ENCODE measurements at regions not wholly inside any gene's neighbourhood (a gene's known extent, or its start where the extent isn't known, plus 50 kb on each side); places are given as distances from the start of the nearest gene placed in this dataset.

DNA sequence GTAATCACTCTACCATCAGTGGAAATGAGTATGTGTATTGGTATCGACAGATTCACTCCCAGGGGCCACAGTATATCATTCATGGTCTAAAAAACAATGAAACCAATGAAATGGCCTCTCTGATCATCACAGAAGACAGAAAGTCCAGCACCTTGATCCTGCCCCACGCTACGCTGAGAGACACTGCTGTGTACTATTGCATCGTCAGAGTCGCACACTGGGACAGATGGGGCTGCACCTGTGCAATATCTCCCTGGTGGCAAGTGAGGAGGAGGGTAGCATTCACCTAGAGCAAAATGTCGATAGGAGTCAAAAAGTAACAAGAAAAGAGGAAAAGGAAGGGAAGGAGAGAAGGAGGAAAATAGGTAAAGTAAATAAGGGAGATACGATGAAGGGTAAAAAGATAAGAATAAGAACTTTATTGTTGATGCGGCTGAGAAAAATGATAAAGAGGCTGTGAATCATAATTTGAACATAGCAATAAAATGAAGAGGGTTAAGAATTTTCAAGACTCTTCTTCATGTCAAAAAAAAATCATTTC, 450.5 kb upstream of the OR4E1 start (continued):
- TF ChIP-seq SP4 (CRISPR knock-in tag; IDR thresholded peaks at IDR 0.05): no peak
- TF ChIP-seq ZIK1 (CRISPR knock-in tag; IDR thresholded peaks at IDR 0.05; ENCODE audit: borderline replicate concordance, low read depth): no peak
- TF ChIP-seq PHF8 (CRISPR knock-in tag; IDR thresholded peaks at IDR 0.05): no peak
- TF ChIP-seq RELA (CRISPR knock-in tag; IDR thresholded peaks at IDR 0.05): no peak
- TF ChIP-seq ZZZ3 (CRISPR knock-in tag; IDR thresholded peaks at IDR 0.05; ENCODE audit: borderline replicate concordance): no peak
- TF ChIP-seq JDP2 (CRISPR knock-in tag; IDR thresholded peaks at IDR 0.05; ENCODE audit: borderline replicate concordance): no peak

DNA sequence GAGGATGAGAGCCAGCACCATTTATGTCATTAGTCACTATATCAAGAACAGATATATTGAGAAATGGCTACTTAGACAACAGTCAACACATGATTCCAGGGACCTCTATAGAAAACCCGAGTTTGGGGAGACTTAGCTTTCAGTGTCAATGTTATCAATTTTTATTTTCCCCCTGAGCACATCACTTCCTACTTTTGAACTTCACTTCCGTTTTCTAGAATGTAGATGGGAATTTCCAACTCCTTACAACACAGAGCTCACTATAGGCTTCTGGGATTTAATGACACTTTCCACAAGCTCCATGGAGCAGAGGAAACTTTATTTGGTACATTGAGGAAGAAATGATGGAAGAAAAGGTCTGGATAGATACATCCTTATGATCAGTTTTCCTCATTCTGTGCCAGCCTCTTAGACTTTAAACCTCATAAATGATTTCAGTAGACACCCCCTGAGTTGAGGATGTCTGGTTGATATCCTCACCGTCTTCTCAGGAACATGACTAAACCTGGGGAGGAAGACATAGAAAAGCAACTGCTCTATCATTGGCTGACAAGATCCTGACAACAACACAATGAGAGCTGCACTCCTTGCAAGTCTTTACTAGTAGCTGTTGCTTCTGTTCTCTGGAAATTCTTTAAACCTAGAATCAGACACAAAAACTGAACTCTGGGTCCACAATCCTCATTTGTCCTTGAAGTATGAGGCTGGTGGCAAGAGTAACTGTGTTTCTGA, 449.4 kb upstream of the OR4E1 start:
- FAIRE-seq (no peak), ATAC-seq (no peak; the same call in 2 of the 3 replicates), DNase-seq (ENCODE audit: low spot score) (no peak)
- WGBS (ENCODE audit: low lambda C conversion rate): 3% methylated on average over 3 of the region's 3 CpGs
- no peaks in the 10 kb centered on the region for H3K27me3 ChIP-seq (ENCODE audit: control insufficient read depth in 1 of 2, insufficient read depth in 2 of 2, low read length in 2 of 2)
- no peaks in the 10 kb centered on the region for H3K9me3 ChIP-seq (ENCODE audit: low read length)
- H3K9ac ChIP-seq (ENCODE audit: insufficient read depth, low read depth, low read length): no peak overlapping the region
- no peaks in the 10 kb centered on the region for H3K4me1 ChIP-seq (ENCODE audit: insufficient read depth, low read length)
- no peaks in the 10 kb centered on the region for H4K20me1 ChIP-seq (ENCODE audit: insufficient read depth, low read length)
- H3K27ac ChIP-seq (ENCODE audit: extremely low read length, insufficient read depth, low read length): no peak overlapping the region
- ChIA-PET POLR2A (no interaction called here), CTCF (ENCODE audit: low intra/inter-chr PET ratio, low total read pairs) (no interaction called here)
- no TSS peak for BruUV-seq (replicated peaks)
- H2AFZ ChIP-seq (ENCODE audit: low read length): no peak overlapping the region
- H3K36me3 ChIP-seq (replicated peaks in 1 of 2; ENCODE audit: control insufficient read depth in 1 of 2, insufficient read depth in 2 of 2, low read length in 2 of 2): no peaks in the 10 kb centered on the region
- intact Hi-C loops (cut with micrococcal nuclease; ENCODE audit: unreplicated experiment): loop anchor here (5.0 kb wide), 1 partner anchor 254 kb away; no protein-coding TSS in a partner anchor
- in situ Hi-C loops (cut with HindIII; ENCODE audit: extremely low pct_ligation_motif_present, low pct_unique_long_range_greater_than_20kb): no loop called here
- no peaks in the 10 kb centered on the region for H3K79me2 ChIP-seq (ENCODE audit: insufficient read depth, low read length)
- no peak overlapping the region for H3K4me3 ChIP-seq (replicated peaks in 1 of 3; ENCODE audit: insufficient read depth in 1 of 3, low read depth in 2 of 3, low read length in 3 of 3)
- H3K4me2 ChIP-seq (ENCODE audit: low read depth, low read length): no peak overlapping the region
- TF ChIP-seq ZNF572 (CRISPR knock-in tag; IDR thresholded peaks at IDR 0.05): no peak
- no peak for TF ChIP-seq ZNF546 (CRISPR knock-in tag; conservative IDR thresholded peaks at IDR 0.05)
- TF ChIP-seq ZNF44 (CRISPR knock-in tag; IDR thresholded peaks at IDR 0.05): no peak
- TF ChIP-seq ZNF547 (CRISPR knock-in tag; IDR thresholded peaks at IDR 0.05): no peak
- TF ChIP-seq ZNF749 (CRISPR knock-in tag; IDR thresholded peaks at IDR 0.05; ENCODE audit: borderline replicate concordance): no peak
- TF ChIP-seq, protein P1, sequence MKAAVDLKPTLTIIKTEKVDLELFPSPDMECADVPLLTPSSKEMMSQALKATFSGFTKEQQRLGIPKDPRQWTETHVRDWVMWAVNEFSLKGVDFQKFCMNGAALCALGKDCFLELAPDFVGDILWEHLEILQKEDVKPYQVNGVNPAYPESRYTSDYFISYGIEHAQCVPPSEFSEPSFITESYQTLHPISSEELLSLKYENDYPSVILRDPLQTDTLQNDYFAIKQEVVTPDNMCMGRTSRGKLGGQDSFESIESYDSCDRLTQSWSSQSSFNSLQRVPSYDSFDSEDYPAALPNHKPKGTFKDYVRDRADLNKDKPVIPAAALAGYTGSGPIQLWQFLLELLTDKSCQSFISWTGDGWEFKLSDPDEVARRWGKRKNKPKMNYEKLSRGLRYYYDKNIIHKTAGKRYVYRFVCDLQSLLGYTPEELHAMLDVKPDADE (CRISPR knock-in tag; IDR thresholded peaks at IDR 0.05): no peak
- TF ChIP-seq BCL6 (CRISPR knock-in tag; IDR thresholded peaks at IDR 0.05): no peak
- no peak for TF ChIP-seq GTF3A (CRISPR knock-in tag; conservative IDR thresholded peaks at IDR 0.05)
- TF ChIP-seq AHDC1 (CRISPR knock-in tag; IDR thresholded peaks at IDR 0.05; ENCODE audit: borderline replicate concordance): no peak
- TF ChIP-seq MAFF (IDR thresholded peaks at IDR 0.05; ENCODE audit: low read depth, low read length): no peak
- no peak for TF ChIP-seq POLR2AphosphoS5 (IDR thresholded peaks at IDR 0.05; ENCODE audit: low read depth, low read length)
- TF ChIP-seq, protein P2, sequence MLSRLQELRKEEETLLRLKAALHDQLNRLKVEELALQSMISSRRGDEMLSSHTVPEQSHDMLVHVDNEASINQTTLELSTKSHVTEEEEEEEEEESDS (CRISPR knock-in tag; IDR thresholded peaks at IDR 0.05; ENCODE audit: borderline replicate concordance): no peak

Measured in HepG2 (cell line).